CD4-positive, alpha-beta T cell (primary cell): ENCODE measurements at regions not wholly inside any gene's neighbourhood (a gene's known extent, or its start where the extent isn't known, plus 50 kb on each side); places are given as distances from the start of the nearest gene placed in this dataset.

Experiments
- ATAC-seq: fragments of 200-7000 bp; cut with Tn5 transposase; one replicate; pipeline ENCODE4 v1.10.0; 2022; ENCODE audit warnings: mild to moderate bottlenecking; ENCODE audit not compliant: poor library complexity
- CTCF ChIA-PET: fragments of 350-600 bp; sonication (Branson Sonifier 250); formaldehyde crosslinking; loops from one replicate; lab custom pipeline; 2021; ENCODE audit warnings: antibody characterized with exemption, inconsistent platforms; lab: Charles Lee
- POLR2A ChIA-PET: fragments of 350-600 bp; sonication (Branson Sonifier 250); formaldehyde crosslinking; loops from one replicate; lab custom pipeline; 2021; ENCODE audit warnings: antibody characterized with exemption, inconsistent platforms; lab: Charles Lee
- DNase-seq, 14 experiments: peaks; one replicate each; pipeline ENCODE4 v3.0.0-alpha.2; 2013 to 2020; ENCODE audit warnings: mixed read lengths in 2 of 14
- H3K27ac ChIP-seq, 2 donors: one replicate each; pipeline versions ENCODE4 v1.5.1 to v1.7.0; 2013; ENCODE audit warnings: low read length in 2 of 2, low read depth in 1 of 2, mild to moderate bottlenecking in 1 of 2
- H3K27me3 ChIP-seq, 2 experiments: 1 replicate in 1 of 2; 2 replicates in 1 of 2; pipeline versions ENCODE4 v1.6.1 to v1.7.0; 2013; ENCODE audit warnings: low read length in 2 of 2, control low read depth in 1 of 2, mild to moderate bottlenecking in 1 of 2, moderate library complexity in 1 of 2; ENCODE audit not compliant: insufficient read depth in 2 of 2, control insufficient read depth in 1 of 2
- H3K36me3 ChIP-seq: one replicate; pipeline ENCODE4 v1.6.1; 2013; ENCODE audit warnings: low read length, control low read depth; ENCODE audit not compliant: insufficient read depth
- H3K4me1 ChIP-seq: one replicate; pipeline ENCODE4 v1.6.1; 2013; ENCODE audit warnings: low read length, control low read depth; ENCODE audit not compliant: insufficient read depth
- H3K4me3 ChIP-seq: one replicate; pipeline ENCODE4 v1.5.1; 2013; ENCODE audit warnings: mild to moderate bottlenecking, low read length, moderate library complexity
- H3K9me3 ChIP-seq, 2 experiments: 1 replicate in 1 of 2; 2 replicates in 1 of 2; pipeline versions ENCODE4 v1.6.1 to v1.7.0; 2013; ENCODE audit warnings: low read length in 2 of 2, mild to moderate bottlenecking in 2 of 2, control low read depth in 1 of 2, moderate library complexity in 1 of 2; ENCODE audit not compliant: control insufficient read depth in 1 of 2, insufficient read depth in 1 of 2
- H3K27ac Mint-ChIP-seq: one replicate; pipeline ENCODE4 v1.8.0; 2020; ENCODE audit warnings: mixed read lengths
- H3K27me3 Mint-ChIP-seq: one replicate; pipeline ENCODE4 v1.8.0; 2021; ENCODE audit warnings: mixed read lengths
- H3K36me3 Mint-ChIP-seq: one replicate; pipeline ENCODE4 v1.8.0; 2021; ENCODE audit warnings: low read depth, mixed read lengths
- H3K4me1 Mint-ChIP-seq: one replicate; pipeline ENCODE4 v1.8.0; 2021; ENCODE audit warnings: low read depth, mixed read lengths
- H3K4me3 Mint-ChIP-seq: one replicate; pipeline ENCODE4 v1.8.0; 2020; ENCODE audit warnings: mild to moderate bottlenecking, mixed read lengths
- H3K9me3 Mint-ChIP-seq: one replicate; pipeline ENCODE4 v1.8.0; 2020; ENCODE audit warnings: mixed read lengths
- CTCF ChIP-seq: fragments of 200-600 bp; IDR thresholded peaks from one replicate; pipeline ENCODE4 v1.8.0; 2022; ENCODE audit warnings: antibody characterized with exemption, mild to moderate bottlenecking
- intact Hi-C, 2 experiments: fragments of 100-400 bp; cut with DNase I in 1 of 2; cut with micrococcal nuclease in 1 of 2; formaldehyde crosslinking; loops; one replicate each; pipeline versions ENCODE4 v1.15.1 to v1.9.0; 2023 to 2025; cut with DNase I, micrococcal nuclease

DNA sequence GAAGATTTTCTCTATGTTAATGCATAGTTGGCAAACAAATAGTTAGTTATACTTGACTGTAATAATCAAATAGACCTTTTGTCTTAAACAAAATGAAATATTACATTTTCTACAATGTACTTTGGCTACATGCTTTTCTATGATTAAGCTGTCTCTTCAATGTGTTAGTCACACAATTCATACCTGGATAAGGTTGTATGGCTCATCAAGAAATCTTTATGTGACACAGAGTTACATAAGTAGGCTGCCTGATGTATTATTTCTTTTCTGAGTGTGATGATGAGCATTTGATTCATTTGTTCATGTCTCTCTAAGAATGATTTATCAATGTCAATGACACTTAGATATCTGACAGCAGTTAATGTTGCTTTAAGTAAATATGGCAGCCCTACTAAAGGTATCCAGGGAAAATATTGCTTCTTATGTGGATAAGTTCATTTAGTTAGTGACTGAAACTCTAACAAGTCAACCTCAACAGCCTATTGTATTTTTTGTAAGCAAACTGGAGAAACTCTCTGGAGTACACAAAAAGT, 157.4 kb upstream of the SOX2 start:
- CTCF ChIA-PET, result no interaction called here
- Mint-ChIP-seq H3K4me3 (no peak overlapping the region), H3K9me3 (peaks cover 13% of the 10 kb centered on the region), H3K36me3 (no peaks in the 10 kb centered on the region), H3K4me1 (no peaks in the 10 kb centered on the region), H3K27me3 (no peaks in the 10 kb centered on the region), H3K27ac (no peak overlapping the region)
- Histone ChIP-seq H3K36me3 (no peaks in the 10 kb centered on the region), H3K27me3 (no peaks in the 10 kb centered on the region), H3K9me3 (no peaks in the 10 kb centered on the region), H3K4me3 (no peak overlapping the region), H3K4me1 (no peaks in the 10 kb centered on the region), H3K27ac (no peak overlapping the region)
- intact Hi-C loops, result no loop called here
- no peak for ATAC-seq
- no peak for TF ChIP-seq CTCF
- POLR2A ChIA-PET, result no interaction called here
- DNase-seq, result no peak

DNA sequence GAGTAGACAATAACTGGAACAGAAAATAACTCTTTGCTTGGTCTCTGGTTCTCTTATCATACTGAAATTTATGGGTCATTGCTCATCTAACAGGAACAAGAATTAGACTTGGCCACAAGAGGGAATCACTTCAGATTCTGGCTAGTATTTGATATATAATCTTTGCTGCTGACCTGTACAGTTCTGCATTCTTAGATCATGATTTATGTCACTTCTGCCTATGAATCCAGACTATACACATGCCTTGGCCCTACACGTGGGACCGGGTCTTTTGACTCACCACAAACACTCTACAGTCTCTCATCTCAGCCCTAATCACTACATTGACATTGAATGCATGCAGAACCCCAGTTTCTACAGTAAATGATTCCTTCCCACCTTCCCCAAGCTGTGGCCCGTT, 162.5 kb upstream of the SOX2 start:
- CTCF ChIA-PET, result no interaction called here
- Histone ChIP-seq H3K9me3 (peaks cover 5 to 12% of the 10 kb centered on the region in 2 experiments), H3K4me1 (no peaks in the 10 kb centered on the region), H3K4me3 (no peak overlapping the region), H3K36me3 (no peaks in the 10 kb centered on the region), H3K27me3 (no peaks in the 10 kb centered on the region), H3K27ac (no peak overlapping the region)
- Mint-ChIP-seq H3K27ac (no peak overlapping the region), H3K4me1 (no peaks in the 10 kb centered on the region), H3K36me3 (no peaks in the 10 kb centered on the region), H3K9me3 (peaks cover 17% of the 10 kb centered on the region), H3K27me3 (no peaks in the 10 kb centered on the region), H3K4me3 (no peak overlapping the region)
- intact Hi-C loops, result no loop called here
- no peak for TF ChIP-seq CTCF
- POLR2A ChIA-PET, result no interaction called here
- no peak for ATAC-seq
- no peak for DNase-seq

- H3K9me3 Mint-ChIP-seq, result peaks cover 5% of the 10 kb centered on the region
- TF ChIP-seq CTCF, result no peak
- H3K4me1 Mint-ChIP-seq, result no peaks in the 10 kb centered on the region
- no peak overlapping the region for H3K4me3 Mint-ChIP-seq
- no peaks in the 10 kb centered on the region for H3K36me3 Mint-ChIP-seq
- ChIA-PET CTCF (no interaction called here), POLR2A (no interaction called here)
- no peak for ATAC-seq
- Histone ChIP-seq H3K4me1 (no peaks in the 10 kb centered on the region), H3K27ac (no peak overlapping the region), H3K36me3 (no peaks in the 10 kb centered on the region), H3K4me3 (no peak overlapping the region), H3K27me3 (no peaks in the 10 kb centered on the region), H3K9me3 (peaks cover 13 to 20% of the 10 kb centered on the region in 2 experiments)
- no peaks in the 10 kb centered on the region for H3K27me3 Mint-ChIP-seq
- intact Hi-C loops, result no loop called here
- no peak for DNase-seq
- no peak overlapping the region for H3K27ac Mint-ChIP-seq
These were observed 170.3 kb upstream of the SOX2 start for GRCh38 chr3:181541414-181541813.
